DOHH2 (cell line): ENCODE measurements at regions not wholly inside any gene's neighbourhood (a gene's known extent, or its start where the extent isn't known, plus 50 kb on each side); places are given as distances from the start of the nearest gene placed in this dataset.

Source experiments
- H3F3A ChIP-seq: fragments of 200-600 bp; sonication (generic), shearing (Covaris generic); 2 replicates; pipeline ENCODE4 v1.6.0; 2016; ENCODE audit warnings: antibody characterized with exemption, mild to moderate bottlenecking; ENCODE audit not compliant: control insufficient read depth, insufficient read depth
- H3K27ac ChIP-seq: fragments of 200-600 bp; sonication (generic); 2 replicates; pipeline ENCODE4 v1.5.1; 2014; ENCODE audit warnings: low read depth, mild to moderate bottlenecking, low read length, moderate library complexity
- H3K27me3 ChIP-seq: fragments of 200-600 bp; sonication (generic); 2 replicates; pipeline ENCODE4 v1.6.1; 2014; ENCODE audit warnings: mild to moderate bottlenecking, low read length, mixed read lengths; ENCODE audit not compliant: control insufficient read depth
- H3K36me3 ChIP-seq: fragments of 200-600 bp; sonication (generic); 2 replicates; pipeline ENCODE4 v1.6.1; 2014; ENCODE audit warnings: mild to moderate bottlenecking, low read length, moderate library complexity, mixed read lengths; ENCODE audit not compliant: control insufficient read depth
- H3K4me1 ChIP-seq: fragments of 200-600 bp; sonication (generic); 2 replicates; pipeline ENCODE4 v1.6.1; 2014; ENCODE audit warnings: mild to moderate bottlenecking, low read length, mixed read lengths; ENCODE audit not compliant: control insufficient read depth
- H3K4me2 ChIP-seq: fragments of 200-600 bp; sonication (generic); 2 replicates; pipeline ENCODE4 v1.6.0; 2014; ENCODE audit warnings: mild to moderate bottlenecking, low read length, moderate library complexity
- H3K4me3 ChIP-seq: fragments of 200-600 bp; sonication (generic); 2 replicates; pipeline ENCODE4 v1.5.1; 2014; ENCODE audit warnings: mild to moderate bottlenecking, low read length, mixed read lengths
- H3K79me2 ChIP-seq: fragments of 200-600 bp; sonication (generic); 2 replicates; pipeline ENCODE4 v1.6.1; 2014; ENCODE audit warnings: mild to moderate bottlenecking, low read length, mixed read lengths; ENCODE audit not compliant: control insufficient read depth
- H3K9me2 ChIP-seq: fragments of 200-600 bp; sonication (generic); replicated peaks from 2 replicates; pipeline ENCODE4 v1.6.1; 2014; ENCODE audit warnings: mild to moderate bottlenecking, low read length, mixed read lengths; ENCODE audit not compliant: control insufficient read depth
- H3K9me3 ChIP-seq: fragments of 200-600 bp; sonication (generic); 2 replicates; pipeline ENCODE4 v1.6.1; 2014; ENCODE audit warnings: antibody characterized with exemption, low read length, mixed read lengths; ENCODE audit not compliant: control insufficient read depth, insufficient read depth
- H4K20me1 ChIP-seq: fragments of 200-600 bp; sonication (generic); 2 replicates; pipeline ENCODE4 v1.6.0; 2014; ENCODE audit warnings: low read depth, mild to moderate bottlenecking, antibody characterized with exemption, low read length, moderate library complexity; ENCODE audit not compliant: control insufficient read depth, insufficient read depth
- CTCF ChIP-seq: fragments of 200-600 bp; sonication (generic); IDR thresholded peaks from one replicate; pipeline ENCODE4 v1.5.1; 2014; ENCODE audit warnings: antibody characterized with exemption, mild to moderate bottlenecking, low read depth, low read length; ENCODE audit not compliant: poor library complexity, severe bottlenecking
- EZH2phosphoT487 ChIP-seq: fragments of 200-600 bp; sonication (generic); IDR thresholded peaks from 2 replicates; pipeline ENCODE4 v1.6.1; 2017; ENCODE audit warnings: borderline replicate concordance, mild to moderate bottlenecking, antibody characterized with exemption, low read length, moderate library complexity, mixed read lengths

DNA sequence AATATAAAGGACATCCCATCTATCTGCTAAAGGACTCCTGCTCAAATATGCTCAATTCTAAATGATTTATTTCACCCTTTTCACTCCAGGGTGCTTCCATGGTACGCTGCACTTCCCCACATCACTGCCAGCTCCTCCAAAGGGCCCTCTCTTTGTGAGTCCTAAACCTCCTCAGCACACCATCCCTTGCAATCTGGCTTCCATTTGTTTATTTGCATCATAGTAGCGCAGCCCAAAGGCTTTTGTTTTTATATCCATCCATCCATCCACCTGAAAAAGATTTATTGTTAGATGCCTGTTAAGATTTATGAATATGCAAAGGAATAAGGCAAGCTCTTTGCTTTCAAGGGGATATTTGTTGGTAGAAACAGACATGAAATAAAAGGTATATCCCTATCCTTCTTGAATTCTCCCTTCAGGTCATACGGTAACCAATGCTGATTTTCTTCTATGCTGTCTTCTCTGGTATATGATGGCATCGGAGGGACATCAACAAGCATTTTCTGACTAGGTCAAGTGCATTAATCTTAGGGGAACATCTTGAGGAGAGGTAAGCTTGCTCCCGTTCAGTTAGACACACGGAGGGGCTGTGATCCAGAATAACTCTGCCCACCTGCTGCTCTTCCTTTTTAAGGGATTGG is 397.6 kb downstream of the LIG4 start:
- no peak overlapping the region for H3K4me2 ChIP-seq
- no peaks in the 10 kb centered on the region for H3K4me1 ChIP-seq
- no peaks in the 10 kb centered on the region for H3K79me2 ChIP-seq
- H3K9me3 ChIP-seq = no peaks in the 10 kb centered on the region
- no peak overlapping the region for H3K27ac ChIP-seq
- no peak overlapping the region for H3K4me3 ChIP-seq
- no peaks in the 10 kb centered on the region for H3K9me2 ChIP-seq
- H3K27me3 ChIP-seq = no peaks in the 10 kb centered on the region
- H3F3A ChIP-seq = no peaks in the 10 kb centered on the region
- H4K20me1 ChIP-seq = no peaks in the 10 kb centered on the region
- no peaks in the 10 kb centered on the region for H3K36me3 ChIP-seq
- TF ChIP-seq CTCF (no peak), EZH2phosphoT487 (no peak)

DNA sequence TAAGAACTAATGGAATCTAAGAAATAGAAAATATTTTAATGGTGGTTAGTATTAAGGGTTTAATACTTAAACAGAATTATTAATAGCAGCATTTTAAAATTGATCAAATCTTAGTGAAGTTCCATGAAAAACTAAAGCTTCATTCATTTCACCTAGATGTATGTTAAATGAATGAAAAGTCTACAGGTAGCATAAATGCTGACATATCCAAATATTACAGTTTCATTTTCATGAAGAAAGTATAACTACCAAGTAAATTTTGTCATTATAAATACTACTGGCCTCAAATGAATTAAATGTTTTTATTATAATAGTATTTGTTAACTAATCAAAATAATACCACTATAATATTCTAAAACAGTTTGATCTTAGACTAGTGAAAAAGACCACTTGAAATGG is 403.3 kb downstream of the LIG4 start:
- Histone ChIP-seq H3K4me1 (no peaks in the 10 kb centered on the region), H3K79me2 (no peaks in the 10 kb centered on the region), H3F3A (no peaks in the 10 kb centered on the region), H3K9me3 (no peaks in the 10 kb centered on the region), H3K4me3 (no peak overlapping the region), H3K9me2 (no peaks in the 10 kb centered on the region), H3K4me2 (no peak overlapping the region), H3K27me3 (no peaks in the 10 kb centered on the region), H3K36me3 (no peaks in the 10 kb centered on the region), H4K20me1 (no peaks in the 10 kb centered on the region), H3K27ac (no peak overlapping the region)
- TF ChIP-seq CTCF = no peak
- TF ChIP-seq EZH2phosphoT487 = no peak

GRCh38 chr13:107811233-107812013 is 403.9 kb downstream of the LIG4 start:
- Histone ChIP-seq H3K9me3 (no peaks in the 10 kb centered on the region), H3K9me2 (no peaks in the 10 kb centered on the region), H3K27me3 (no peaks in the 10 kb centered on the region), H3K27ac (no peak overlapping the region), H3K79me2 (no peaks in the 10 kb centered on the region), H3K4me2 (no peak overlapping the region), H3K36me3 (no peaks in the 10 kb centered on the region), H4K20me1 (no peaks in the 10 kb centered on the region), H3K4me3 (no peak overlapping the region), H3F3A (no peaks in the 10 kb centered on the region), H3K4me1 (no peaks in the 10 kb centered on the region)
- TF ChIP-seq EZH2phosphoT487 (no peak), CTCF (no peak)
